Fibroblast of pulmonary artery (primary cell): ENCODE measurements at regions not wholly inside any gene's neighbourhood (a gene's known extent, or its start where the extent isn't known, plus 50 kb on each side); places are given as distances from the start of the nearest gene placed in this dataset.

Experiments
- DNase-seq: peaks from one replicate; pipeline ENCODE4 v3.0.0-alpha.2; 2010; ENCODE audit warnings: low read depth
- H3K4me3 ChIP-seq: replicated peaks from 2 replicates; pipeline ENCODE4 v1.5.1; 2011; ENCODE audit warnings: low read depth, mild to moderate bottlenecking, control low read depth, low read length, moderate library complexity
- CTCF ChIP-seq: IDR thresholded peaks from 2 replicates; pipeline ENCODE4 v1.5.1; 2011; ENCODE audit warnings: mild to moderate bottlenecking, control low read depth, low read length, inconsistent platforms; ENCODE audit errors: missing control alignments

GRCh38 chr1:8096105-8097011 is 70.2 kb upstream of the ERRFI1 start:
- DNase-seq: peak; percentile 81
- no peak overlapping the region for H3K4me3 ChIP-seq
- no peak for TF ChIP-seq CTCF

- H3K4me3 ChIP-seq: no peak overlapping the region
- no peak for DNase-seq
- TF ChIP-seq CTCF: no peak
Measured at GRCh38 chr1:8095584-8095983, 69.5 kb upstream of the ERRFI1 start.

GRCh38 chr1:8094481-8095241 is 68.6 kb upstream of the ERRFI1 start:
- DNase-seq: peak; percentile 78
- no peak overlapping the region for H3K4me3 ChIP-seq

GRCh38 chr1:8093221-8093980 is 67.3 kb upstream of the ERRFI1 start:
- TF ChIP-seq CTCF: no peak
- H3K4me3 ChIP-seq: no peak overlapping the region
- DNase-seq: no peak

More at GRCh38 chr1:8094481-8095241, 68.6 kb upstream of the ERRFI1 start:
- no peak for TF ChIP-seq CTCF

- DNase-seq: no peak
- no peak overlapping the region for H3K4me3 ChIP-seq
- no peak for TF ChIP-seq CTCF
Measured at GRCh38 chr1:8092657-8093056, 66.5 kb upstream of the ERRFI1 start.

- TF ChIP-seq CTCF: no peak
- H3K4me3 ChIP-seq: no peak overlapping the region
- DNase-seq: no peak
Measured at GRCh38 chr1:8091691-8092090, 65.6 kb upstream of the ERRFI1 start.
